GM18508 (cell line): ENCODE measurements at regions not wholly inside any gene's neighbourhood (a gene's known extent, or its start where the extent isn't known, plus 50 kb on each side); places are given as distances from the start of the nearest gene placed in this dataset.
A peak's percentile ranks its signal among the peaks of the same experiment; 100 is the strongest.

Experiments used
- ATAC-seq: cut with Tn5 transposase; IDR thresholded peaks from one replicate; pipeline ENCODE4 v1.9.1; 2021; ENCODE audit warnings: moderate number of reproducible peaks; ENCODE audit not compliant: insufficient read depth, unreplicated experiment

DNA sequence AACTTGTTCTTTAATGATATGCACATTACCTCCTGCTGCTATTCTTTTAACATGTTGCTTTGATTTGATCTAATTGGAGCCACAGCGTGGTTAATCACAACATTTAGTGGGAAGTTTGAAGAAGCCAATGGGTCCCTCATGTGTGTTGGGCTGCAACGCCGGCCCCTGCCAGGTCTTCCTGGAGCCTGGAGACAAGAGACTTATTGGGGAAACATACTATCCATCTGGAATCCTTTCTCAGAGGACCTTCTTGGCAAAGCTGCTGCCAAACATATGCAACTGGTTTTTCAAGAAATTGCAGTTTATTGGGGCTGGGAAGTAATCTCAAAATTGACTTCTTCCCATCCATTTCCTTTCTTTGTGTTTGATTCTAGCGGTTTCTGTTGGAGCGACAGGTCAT lies 396.3 kb upstream of the PROK2 start:
- no peak for ATAC-seq

DNA sequence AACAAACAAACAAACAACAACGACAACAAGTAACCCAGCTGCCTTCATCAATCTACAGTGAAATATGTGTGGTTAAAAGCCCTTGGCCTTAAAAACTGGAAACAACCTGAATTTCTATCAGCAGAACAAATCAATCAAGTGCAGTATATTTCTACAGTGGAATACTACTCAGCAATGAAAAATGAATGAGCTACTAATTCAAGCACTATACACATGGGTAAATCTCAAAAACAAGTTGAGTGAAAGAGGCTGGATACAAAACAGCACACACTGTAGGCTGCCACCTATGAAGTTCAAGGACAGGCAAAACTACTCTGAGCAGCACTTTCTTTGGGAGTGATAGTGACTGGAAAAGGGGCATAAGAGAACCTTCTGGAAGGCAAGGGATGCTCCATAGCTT lies 395.5 kb upstream of the PROK2 start:
- no peak for ATAC-seq

DNA sequence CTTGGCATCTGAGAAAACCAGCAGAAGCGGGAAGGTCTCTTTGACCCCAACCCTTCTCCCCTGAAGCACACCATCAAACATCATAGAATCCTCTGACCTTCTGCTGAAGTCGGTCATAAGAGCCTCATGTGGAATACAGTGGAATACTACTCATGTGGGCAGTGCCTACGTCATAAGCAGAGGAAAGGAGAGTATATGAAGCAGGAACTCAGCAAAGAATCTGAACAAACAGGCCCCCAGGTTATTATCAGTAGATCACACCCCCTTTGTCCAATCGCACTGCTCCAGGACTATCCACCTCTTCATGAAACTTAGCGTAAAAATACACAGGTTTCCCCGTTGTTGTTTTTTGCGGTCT lies 394.1 kb upstream of the PROK2 start:
- no peak for ATAC-seq

DNA sequence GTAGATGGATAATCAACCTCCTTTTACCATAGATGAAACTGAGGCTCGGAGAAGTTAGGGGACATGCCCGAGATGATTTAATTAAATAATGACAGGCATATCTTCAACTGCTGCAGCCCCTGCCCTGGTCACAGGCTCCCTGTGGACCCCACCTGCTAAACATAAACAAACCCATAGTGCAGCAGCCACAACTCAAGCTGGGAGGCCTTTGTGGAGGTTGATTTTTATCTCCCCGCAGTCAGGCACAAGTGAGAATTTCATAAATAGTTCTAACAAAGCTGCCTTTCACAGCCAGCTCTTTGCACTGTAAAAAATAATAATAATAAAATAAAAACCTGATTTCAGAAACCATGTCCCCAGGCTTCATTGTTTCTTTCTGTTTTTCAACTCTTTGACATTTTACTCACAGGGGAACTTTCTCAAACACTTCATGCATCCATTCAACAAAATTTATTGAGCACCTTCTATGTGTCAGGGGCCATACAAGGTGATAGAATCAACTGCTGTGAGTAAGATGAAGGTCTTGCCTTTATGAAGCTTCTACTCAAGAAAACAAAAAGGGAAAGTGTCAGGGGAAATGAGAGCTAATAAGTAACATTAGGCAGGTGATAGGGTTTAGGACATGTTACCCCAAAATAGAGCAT lies 393.6 kb upstream of the PROK2 start:
- ATAC-seq: no peak

DNA sequence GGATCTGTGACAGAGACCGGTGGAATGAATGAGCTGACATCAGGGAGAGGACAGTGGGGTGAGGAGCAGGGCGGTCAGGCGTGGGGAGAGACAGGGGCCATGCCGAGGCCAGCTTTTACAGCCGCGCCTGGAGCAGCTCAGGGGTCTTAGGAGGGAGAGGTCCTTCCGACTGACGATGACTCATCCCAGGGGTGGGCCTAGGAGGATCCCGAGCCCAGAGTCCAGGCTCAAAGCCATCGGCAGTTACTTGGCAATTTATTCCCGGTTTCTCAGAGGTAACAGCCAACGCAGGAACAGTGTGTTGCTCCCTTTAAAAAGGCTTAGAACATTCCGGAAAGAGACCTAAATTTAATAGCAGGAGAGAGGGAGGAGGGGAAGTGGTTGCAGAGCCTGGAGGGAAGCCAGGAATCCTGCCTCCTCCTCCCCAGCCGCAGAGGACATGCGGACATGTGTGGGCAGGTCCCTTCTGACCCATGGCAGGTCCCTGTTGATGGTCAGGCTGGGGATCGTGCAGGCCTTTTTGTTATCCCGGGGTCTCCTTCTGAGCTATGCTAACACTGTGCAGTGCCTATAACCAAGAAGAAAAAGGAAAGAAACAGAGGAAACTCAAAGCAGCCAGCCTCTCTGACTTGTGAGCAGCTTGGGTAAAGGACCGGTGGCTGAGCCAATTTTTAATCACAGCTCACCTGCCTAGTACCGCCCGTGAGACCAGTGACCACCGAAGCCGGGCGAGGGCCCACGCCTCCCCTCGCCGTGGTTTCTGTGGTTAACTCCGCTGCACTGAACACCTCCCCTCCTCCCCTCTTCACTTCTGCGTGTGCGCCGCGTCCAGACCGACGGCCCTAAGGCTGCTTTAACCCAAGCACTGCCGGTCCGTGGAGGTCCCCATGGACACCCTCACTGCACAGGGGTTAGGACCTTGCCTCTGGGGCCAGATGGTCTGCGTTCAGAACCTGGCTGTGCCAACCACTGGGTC lies 392.4 kb upstream of the PROK2 start:
- no peak for ATAC-seq

DNA sequence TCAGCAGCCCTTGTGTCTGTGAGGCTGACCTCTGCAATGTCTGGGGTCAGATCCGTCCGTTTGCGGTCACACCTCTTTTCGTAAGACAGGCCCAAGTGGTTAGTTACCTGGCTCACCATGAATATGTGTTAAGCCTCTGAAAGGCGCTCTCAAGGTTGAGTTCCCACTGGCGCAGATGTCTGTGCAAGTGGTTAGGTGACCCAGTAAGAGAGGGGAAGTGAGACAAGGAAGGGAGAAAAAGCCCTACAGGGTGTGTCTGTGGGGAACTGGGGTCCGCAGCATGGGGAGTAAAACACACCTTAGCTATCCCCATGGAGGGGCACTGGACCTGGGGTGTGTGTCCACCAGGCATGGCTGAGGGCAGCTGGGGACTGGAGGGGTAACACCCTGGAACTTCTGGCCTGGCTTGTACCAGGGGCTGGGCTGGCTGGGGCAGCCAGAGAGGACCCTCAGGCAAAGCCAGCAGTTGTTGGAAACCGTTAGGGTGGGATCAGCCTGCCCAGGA lies 391.6 kb upstream of the PROK2 start:
- ATAC-seq: peak; percentile 94

DNA sequence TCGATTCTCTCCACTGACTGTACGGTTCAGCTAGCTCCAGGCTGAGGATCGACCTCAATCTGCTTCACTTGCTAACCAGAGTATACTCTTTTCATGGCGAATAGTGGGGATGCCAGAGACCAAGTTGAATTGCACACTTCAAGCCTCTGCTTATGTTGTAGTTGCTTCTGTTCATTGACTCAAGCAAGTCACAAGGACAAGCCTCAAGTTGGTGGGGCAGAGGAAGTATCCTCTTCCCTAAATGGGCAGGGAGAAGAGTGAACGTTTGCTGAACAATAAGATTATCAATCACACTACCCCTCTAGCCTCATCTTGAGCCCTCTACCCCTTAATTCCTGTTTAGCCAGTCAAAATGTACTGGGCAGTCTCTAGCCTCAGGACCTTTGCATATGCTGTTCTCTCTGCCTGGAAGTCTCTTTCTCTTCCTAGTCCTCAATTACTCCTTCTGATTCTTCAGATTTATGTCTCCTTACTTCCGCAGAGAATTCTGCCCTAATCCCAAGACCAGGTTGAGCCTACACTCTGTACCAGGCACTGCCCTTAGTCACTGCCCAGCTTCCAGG lies 390.4 kb upstream of the PROK2 start:
- ATAC-seq: no peak

DNA sequence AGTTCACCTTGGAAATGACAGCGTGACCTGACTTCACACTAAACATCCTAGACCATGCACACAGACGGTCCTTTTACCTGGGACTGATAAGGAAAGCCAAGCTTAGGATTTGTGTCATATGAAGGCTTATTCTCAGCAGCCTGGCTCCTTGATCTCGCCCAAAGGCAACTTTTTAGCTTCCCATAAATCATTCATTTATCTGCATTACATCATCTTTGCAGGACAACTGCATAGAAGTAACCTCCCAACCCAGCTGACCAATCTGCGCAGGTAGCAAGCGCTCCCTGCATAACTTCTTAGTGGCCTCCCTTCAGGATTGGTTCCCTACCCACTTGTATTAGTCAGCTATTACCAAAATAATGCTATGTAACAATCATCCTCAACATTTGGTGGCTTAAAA lies 389.9 kb upstream of the PROK2 start:
- no peak for ATAC-seq

DNA sequence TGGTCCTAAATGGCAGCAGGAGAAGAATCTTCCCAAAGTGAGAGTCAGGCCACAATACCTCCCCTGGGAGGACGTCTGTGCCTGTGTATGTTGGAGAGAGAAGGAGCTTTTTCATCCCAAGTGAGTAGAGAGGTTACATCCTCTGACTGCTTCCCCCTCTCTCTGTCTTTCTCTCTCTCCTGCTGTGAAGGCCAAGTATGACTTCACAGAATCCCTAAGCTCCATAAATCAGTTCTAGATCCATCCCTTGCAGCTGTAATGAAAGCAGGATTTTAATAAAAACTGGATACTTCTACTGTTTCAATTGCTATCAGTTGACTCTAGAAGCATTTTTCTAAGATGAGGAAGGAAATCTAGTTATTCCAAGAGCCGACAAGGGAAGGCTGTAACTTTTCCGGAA lies 389.1 kb upstream of the PROK2 start:
- no peak for ATAC-seq

DNA sequence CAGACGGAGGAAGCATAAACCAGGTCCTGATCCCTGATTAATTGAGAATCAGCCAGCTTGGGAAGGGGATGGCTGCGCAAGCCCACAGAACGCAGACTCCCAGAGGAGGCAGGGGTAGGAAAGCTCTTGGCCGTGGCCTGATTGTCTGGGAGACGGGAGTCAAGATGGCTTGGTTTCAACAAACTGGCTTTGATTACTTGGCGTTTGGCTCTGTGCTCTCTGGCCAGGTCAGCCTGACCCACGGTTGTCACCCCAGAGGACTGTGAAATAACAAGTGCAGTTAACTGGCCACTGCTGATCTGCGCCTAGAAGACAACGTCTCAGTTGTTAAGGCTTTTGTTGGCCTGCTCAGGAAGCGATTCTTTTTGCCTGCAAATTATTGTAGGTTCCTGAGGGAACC lies 387.0 kb upstream of the PROK2 start:
- ATAC-seq: no peak

DNA sequence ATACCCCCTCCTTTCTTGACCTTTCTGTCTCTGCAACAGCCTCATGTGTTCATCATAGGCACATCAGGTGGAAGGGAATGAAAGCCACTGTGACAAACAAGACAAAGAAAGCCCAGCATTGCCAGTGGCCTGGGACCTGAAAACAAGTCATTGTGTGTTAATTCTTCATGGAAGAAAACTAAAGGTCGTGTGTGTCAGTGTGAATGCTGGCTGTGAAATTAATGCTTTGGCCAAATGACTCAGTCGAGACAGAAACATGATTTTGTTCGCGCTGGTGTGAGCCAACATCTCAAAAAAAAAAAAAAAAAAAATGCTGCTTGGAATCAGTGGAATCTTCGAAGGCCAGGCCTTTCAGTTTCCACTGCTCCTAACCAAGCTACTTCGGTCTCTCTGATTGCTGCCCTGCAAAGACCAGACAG lies 386.5 kb upstream of the PROK2 start:
- ATAC-seq: no peak

DNA sequence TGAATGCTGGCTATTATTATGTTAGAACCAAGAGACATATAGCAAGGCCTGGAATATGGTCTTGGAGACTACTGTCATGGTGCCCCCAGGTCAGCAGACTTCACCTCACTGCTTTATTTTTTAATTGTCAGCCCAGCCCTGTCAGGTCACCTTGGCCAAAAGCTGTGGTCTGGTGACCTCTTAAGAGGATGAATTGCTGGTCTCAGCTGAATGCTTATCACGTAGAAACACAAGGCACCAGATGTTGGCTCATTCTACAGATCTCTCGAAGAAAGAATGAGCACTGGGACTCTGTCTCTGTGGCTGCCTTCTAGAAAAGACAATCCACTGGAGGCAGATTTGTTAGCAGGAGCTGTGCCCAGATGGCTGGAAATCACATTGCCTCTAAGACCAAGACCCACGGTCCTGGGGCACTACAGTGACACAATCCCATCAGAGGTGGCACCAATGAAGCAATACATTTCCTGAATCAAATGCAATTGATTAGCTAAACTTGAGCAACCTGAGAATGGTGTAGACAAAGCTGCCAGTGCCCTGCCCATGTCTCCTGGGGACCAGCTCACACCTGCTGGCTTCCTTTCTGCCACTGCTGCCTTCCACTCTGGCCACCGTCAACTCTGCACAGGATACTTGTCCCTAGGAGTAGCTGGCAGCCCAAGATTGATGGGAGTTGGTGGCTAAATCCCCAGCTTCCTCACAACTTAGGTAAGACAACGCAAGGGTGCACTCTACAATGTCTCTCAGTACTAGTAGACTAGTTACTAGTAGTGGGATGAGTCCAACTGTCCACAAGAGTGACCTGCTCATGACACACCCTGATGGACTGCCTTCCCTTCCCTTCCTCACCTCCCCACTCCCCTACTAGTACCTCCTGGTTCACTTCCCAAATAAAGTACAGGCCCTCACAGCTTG lies 384.9 kb upstream of the PROK2 start:
- no peak for ATAC-seq

DNA sequence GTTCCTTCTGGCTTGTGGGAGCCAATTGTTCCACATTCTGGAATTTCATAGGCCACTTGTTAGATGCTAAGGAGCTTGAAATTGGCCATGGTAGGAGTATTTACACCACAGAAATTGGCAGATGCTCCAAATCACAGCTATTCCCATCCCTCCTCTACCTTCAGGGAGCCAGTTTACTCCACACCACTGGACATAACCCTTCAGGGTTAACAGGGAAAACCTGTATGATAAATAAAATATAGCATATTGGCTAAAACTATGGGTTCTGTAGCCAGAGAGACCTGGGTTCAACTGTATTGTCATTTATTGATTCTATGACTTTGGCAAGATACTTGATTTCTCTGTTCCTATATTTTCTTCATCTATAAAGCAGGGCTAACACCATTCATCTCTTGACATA lies 384.2 kb upstream of the PROK2 start:
- ATAC-seq: no peak

DNA sequence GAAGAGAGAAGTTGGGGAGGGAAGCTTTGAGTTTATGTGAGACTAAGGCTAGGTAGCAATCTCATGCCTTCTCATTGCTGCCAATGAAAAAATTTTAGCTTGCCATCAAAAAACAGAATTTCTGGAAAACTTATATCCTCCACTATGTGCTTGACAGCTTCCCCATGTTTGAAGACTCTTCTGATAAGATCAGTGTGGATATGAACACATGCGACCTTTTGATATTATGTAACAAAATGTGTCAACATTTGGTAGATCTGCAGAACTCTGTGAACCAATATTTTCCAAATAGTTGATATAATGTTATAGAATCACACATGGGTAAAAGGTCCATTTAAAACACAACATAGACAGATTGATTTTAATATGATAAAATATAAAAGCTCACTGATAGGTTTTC lies 380.9 kb upstream of the PROK2 start:
- no peak for ATAC-seq

DNA sequence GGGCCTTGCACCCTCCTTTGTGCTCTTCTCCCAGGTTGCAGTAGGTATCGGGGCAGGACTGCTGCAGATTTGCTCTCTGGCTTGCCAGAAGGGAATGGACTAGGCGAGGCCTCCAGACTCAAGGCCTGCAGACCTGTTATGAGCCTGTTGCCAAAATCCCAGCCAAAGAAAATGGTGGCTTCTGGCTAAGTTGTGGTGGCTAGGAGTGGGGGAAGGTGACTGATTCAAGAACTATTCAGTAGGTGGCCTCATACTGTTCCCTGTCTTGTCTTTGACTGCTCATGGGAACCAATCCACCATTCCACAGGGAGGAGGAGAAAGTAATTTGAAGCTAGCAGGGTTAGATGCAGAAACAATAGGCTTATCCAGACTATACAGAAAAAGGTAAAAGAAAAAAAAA lies 380.4 kb upstream of the PROK2 start:
- no peak for ATAC-seq

DNA sequence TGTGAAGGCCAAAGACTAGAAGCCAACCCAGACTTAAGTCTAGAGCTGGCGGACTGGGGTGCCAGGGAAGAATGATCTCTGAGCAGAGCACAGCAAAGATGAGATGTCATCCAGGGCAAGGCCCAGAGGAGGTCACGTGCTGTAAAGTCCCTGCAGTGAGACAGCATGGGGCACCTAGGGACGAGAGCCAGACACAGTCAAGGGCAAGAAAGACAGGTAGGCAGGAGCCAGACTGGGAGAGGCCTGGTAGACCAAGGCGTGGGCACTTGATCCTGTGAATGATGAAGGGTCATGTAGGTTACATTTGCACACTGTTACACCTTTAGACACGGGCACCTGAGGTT lies 379.7 kb upstream of the PROK2 start:
- no peak for ATAC-seq

DNA sequence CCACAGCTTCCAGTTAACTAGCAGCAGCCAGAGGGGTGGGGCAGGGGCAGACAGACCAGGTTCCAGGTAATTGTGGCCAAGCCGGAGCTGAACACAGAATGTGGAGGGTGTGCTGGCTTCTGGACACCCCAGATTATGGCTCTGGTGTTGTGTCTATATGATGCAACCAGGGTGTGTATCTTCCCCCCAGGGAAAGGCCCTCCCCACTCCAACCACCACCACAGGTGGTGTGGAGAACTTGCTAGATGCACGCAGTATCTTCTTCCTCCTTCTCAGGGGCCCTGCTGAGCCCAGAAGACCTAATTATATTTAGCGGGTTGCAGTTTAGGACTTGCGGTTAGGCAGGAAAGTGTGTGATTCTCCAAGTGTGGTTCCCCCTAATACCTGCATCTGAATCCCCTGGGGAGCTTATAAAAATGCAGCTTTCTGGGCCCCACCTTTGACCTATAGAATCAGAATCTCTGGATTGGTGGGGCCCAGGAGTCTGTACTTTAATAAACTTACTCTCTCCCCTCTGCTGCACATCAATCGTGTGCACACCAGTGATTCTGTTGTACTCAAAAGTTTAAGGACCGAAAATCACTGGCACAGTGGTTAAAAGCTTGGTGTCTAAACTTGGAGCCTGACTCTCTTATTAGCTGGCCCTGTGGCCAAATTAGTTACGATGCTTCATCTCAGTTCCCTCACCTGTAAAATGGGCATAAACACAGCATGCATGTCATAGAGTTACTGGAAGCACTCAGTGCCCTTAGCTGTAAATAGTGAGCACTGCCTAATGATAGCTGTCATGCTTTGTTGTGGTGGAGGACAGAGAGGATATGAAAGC lies 379.1 kb upstream of the PROK2 start:
- ATAC-seq: peak; percentile 79

DNA sequence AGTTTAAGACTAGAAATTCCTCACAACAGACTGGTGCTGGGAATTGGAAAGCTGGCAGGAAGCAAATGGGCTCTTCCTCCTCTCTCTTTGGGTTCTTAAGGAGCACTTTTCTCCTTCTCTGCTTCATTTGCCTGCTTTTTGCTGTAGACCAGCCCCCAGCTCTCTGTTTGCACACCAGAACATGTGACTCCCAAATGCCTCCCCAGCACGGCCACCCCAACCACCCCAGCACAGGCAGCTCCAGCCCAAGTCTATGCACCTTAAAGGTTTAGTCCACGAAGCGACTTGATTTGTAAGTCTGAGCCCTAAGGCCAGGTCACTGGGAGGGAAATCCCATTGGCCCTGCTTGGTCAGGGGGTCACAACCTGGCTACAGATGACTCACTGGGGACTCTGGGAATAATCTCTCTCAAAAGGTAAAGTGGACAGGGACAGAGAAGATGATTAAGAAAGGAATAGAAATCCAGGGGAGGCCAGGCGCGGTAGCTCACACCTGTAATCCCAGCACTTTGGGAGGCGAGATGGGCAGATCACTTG lies 377.8 kb upstream of the PROK2 start:
- no peak for ATAC-seq

DNA sequence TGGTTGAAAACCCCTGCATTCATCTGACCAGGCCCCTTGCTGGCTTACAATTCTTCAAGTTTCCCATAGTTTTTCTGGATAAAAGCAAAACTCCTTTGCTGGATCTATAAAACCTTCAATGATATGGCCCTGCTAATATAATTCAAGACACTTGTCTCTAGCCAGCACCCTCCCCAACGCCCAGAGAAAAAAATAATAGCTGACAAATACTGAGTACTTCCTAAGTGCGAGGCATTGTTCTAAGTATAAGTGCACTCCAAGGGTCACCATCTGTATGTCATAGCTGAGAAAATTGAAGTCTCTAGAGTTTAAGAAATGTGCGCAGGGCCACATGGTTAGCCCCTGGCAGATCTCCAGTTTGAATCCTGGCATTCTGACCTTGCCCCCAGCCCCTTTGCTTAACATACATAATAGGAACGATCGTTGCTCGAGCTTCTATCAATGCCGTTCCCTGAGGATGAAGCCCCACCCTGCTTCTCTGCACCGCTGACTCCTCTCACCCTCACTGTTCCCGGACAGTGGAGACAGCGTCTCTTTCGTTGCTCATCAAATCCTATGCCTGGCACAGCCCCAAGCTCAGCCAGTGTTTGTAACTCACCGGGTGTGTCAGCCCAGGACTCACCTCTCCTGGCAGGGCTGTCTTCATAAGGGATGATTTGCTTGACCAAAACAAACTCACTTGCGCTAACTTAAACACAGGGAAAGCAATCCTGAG lies 377.1 kb upstream of the PROK2 start:
- ATAC-seq: no peak
